Hematopoietic multipotent progenitor cell treated with erythropoietin and hydrocortisone succinate and interleukin-3 and kit ligand, for 4 days (in vitro differentiated cells): ENCODE measurements at regions not wholly inside any gene's neighbourhood (a gene's known extent, or its start where the extent isn't known, plus 50 kb on each side); places are given as distances from the start of the nearest gene placed in this dataset.

Experiments
- DNase-seq: peaks from one replicate; pipeline ENCODE4 v3.0.0-alpha.2; 2015

DNA sequence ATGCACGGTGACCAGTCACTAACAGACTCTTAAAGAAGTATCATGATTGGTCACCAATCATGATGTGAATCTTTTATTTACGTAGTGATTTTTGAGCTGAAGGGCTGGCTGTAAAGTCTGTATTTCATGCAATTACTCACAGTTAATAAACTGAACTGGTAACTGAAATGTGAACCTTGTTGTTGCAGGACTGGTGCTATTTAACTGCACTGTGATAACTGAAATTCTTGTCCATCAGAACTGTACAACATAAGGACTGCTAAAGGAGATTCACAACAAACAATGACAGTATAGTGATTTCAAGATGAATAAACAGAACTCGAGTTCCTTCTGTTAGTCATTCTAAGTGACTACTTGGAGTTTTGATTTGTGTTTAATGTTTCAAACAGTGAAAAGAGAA lies 316.6 kb downstream of the TPBG start:
- no peak for DNase-seq

DNA sequence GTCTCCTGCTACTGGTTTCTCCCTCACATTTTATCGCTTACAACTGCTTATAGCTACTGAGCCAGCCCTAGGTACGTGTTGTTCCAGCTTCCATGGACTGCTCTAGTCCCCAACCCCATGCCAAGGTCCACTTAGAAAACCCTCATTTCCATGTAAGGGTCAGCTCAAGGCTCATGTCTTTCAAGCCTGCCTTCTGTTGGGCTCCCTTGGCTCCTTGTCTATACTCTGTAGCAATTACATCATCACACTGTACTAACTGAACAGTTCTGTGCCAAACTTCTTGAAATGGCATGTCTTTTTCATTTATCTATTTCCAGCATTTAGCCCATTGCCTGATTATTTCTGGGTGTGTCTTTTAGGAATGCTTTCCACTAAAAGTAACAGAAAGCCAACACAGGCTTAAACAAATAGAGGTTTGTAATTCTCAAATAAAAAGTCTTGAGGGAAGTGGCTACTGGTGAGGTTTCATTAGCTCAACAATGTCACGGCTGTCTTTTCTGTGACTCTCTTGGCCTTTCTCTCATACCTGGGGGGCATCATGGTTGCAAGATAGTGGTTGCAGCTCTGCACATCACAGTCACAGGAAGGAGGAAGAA lies 317.6 kb downstream of the TPBG start:
- DNase-seq: no peak

GRCh38 chr6:82686719-82687118 lies 323.1 kb downstream of the TPBG start:
- no peak for DNase-seq

GRCh38 chr6:82687855-82688254 lies 324.2 kb downstream of the TPBG start:
- DNase-seq: no peak

GRCh38 chr6:82690283-82690682 lies 326.7 kb downstream of the TPBG start:
- DNase-seq: no peak

- DNase-seq: no peak
These were observed 328.4 kb downstream of the TPBG start for GRCh38 chr6:82691997-82692396.

GRCh38 chr6:82693094-82693493 lies 329.5 kb downstream of the TPBG start:
- DNase-seq: no peak

GRCh38 chr6:82701341-82701740 lies 337.7 kb downstream of the TPBG start:
- no peak for DNase-seq

DNA sequence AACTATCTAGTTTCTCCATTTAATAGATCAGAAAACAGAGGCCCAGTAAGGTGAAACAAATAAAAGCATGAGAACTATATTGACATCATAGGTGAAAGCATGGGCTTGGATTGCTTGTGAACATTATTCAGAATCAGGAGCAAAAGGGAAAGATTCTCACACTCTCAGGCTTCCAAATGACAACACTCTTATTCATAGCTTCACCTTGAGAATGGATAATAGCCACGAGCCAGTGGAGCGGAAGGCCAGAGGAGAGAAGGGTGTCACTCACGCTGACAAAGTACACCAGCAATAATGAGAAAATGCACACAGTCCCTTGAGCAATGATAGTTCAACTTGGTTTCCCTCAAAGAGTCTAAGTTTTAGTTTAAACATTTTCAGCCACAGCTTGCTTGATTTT lies 339.0 kb downstream of the TPBG start:
- DNase-seq: no peak

GRCh38 chr6:82703230-82703629 lies 339.6 kb downstream of the TPBG start:
- no peak for DNase-seq

- no peak for DNase-seq
These were observed 340.4 kb downstream of the TPBG start for GRCh38 chr6:82704045-82704444.

DNA sequence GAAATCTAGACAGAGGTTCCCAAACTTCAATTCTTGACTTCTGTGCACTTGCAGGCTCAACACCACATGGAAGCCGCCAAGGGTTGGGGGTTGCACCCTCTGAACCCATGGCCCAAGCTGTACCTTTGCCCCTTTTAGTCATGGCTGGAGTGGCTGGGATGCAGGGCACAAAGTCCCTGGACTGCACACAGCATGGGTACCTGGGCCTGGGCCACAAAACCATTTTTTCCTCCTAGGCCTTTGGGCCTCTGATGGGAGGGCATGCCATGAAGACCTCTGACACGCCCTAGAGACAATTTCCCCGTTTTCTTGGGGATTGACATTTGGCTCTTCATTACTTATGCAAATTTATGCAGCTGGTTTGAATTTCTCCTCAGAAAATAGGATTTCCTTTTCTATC lies 342.0 kb downstream of the TPBG start:
- DNase-seq: no peak

- no peak for DNase-seq
These were observed 347.6 kb downstream of the TPBG start for GRCh38 chr6:82711105-82711827.

- no peak for DNase-seq
These were observed 348.4 kb downstream of the TPBG start for GRCh38 chr6:82711971-82712370.

- no peak for DNase-seq
These were observed 348.8 kb downstream of the TPBG start for GRCh38 chr6:82712389-82712788.

DNA sequence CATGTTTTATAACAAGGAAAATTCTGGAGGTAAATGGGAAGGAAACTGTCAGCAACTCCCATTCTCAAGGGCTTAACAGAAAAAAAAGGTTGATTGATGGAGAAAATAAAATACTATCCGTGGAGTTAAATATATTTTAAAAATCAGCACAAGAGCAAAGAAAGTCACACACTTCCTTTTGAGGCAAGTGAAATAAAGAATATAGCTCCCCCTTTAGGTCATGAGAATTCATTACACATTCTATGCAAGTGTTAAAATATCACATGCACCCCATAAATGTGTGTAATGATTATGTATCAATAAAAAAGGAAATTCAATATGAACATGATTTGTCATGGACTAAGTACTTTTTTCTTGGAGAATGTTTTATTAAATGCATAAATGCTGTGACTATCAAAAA lies 349.2 kb downstream of the TPBG start:
- peak; percentile 32 for DNase-seq

DNA sequence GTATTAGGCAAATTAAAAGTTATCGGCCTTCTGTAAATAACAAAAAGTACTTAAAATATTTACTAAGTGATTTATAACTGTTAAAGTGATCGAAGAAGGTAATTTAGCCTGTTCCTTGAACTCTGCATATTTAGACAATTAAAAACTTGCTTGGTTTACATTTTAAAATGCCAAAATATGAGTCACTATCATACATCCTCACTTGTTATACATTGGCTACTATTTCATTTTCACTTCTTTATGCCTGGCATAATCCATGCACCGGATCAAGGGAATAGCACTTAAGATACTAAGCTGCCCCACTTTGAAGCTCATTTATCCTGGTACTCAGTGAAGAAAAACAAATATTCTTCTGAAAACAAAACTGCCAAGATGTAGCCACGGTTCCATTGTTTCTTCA lies 344.6 kb downstream of the UBE3D start:
- DNase-seq: no peak

DNA sequence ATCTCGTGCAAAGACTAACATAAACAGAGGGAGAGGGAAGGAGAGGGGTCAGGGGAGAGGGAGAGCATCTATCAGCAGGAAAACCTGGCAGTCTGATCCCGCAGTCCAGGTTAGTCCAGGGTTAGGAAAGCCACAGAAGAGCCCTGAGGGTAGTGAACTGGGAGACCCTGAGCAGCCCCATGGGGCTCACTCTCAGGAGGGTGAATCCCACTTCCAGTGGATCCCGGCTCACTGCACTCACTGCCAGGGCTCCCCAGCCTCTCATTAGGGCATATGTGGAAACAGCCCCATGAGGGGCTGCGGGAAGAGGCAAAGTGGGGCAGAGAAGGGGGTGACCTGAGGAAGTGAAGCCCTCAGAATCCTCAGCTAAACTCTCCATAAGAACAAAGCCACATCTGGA lies 329.9 kb downstream of the UBE3D start:
- DNase-seq: no peak

- no peak for DNase-seq
These were observed 327.7 kb downstream of the UBE3D start for GRCh38 chr6:82737965-82738364.

- no peak for DNase-seq
These were observed 326.9 kb downstream of the UBE3D start for GRCh38 chr6:82738773-82739172.

GRCh38 chr6:82739303-82739702 lies 326.3 kb downstream of the UBE3D start:
- no peak for DNase-seq

GRCh38 chr6:82740072-82740471 lies 325.6 kb downstream of the UBE3D start:
- DNase-seq: no peak

DNA sequence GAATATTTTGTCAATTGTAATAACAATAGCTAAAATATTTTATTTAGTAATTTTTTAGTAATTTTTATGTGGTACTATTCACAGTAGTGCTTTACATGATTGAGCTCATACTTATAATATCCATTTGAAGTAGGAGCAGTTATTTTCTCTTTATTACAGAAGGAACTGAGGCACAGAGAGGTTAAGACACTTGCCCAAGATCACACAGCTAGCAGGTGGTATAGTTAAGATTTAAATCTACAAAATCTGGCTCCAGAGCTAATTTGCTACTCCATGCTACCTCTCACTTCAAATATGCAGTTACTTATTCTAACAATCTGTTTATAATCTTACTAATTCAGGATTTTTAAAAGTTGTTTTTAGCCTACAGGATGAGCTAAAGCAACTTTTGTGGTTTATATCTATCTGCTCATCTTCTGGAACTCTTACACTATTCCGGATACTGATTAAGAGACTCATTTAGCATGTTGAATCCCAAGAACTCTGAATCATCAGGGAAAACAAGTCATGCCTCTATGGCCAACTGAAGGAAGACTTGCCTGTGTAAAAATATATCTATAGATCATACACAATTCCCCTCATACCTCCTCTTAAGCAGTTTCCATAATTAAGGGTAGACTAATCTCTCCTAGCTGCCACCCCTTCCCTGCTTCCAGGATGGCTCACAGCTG lies 324.2 kb downstream of the UBE3D start:
- no peak for DNase-seq

- no peak for DNase-seq
These were observed 323.6 kb downstream of the UBE3D start for GRCh38 chr6:82741996-82742385.
